H1 (cell line): ENCODE measurements at regions not wholly inside any gene's neighbourhood (a gene's known extent, or its start where the extent isn't known, plus 50 kb on each side); places are given as distances from the start of the nearest gene placed in this dataset.

Experiments
- EP300 ChIP-seq, 2 experiments: IDR thresholded peaks; 1 replicate in 1 of 2; 2 replicates in 1 of 2; pipeline ENCODE4 v1.6.1; 2011 to 2012; ENCODE audit warnings: low read depth in 2 of 2, low read length in 2 of 2, mild to moderate bottlenecking in 2 of 2, borderline replicate concordance in 1 of 2, inconsistent platforms in 1 of 2, moderate library complexity in 1 of 2
- MAFK ChIP-seq: IDR thresholded peaks from 2 replicates; pipeline ENCODE4 v1.6.1; 2012; ENCODE audit warnings: low read depth, mild to moderate bottlenecking, improper control_type of control experiment, low read length
- POLR2AphosphoS5 ChIP-seq: IDR thresholded peaks from 2 replicates; pipeline ENCODE4 v1.6.1; 2011; ENCODE audit warnings: low read depth, low read length

GRCh38 chr17:22305356-22306071 is 613.2 kb downstream of the KCNJ18 start:
- TF ChIP-seq MAFK (no peak), EP300 (IDR thresholded peaks at IDR 0.05; ENCODE audit: borderline replicate concordance in 1 of 2, low read depth in 2 of 2, low read length in 2 of 2) (no peak), POLR2AphosphoS5 (no peak)
